Activated CD8-positive, alpha-beta memory T cell treated with anti-CD3 and anti-CD28 coated beads, Interleukin-2, amount 50 U/mL, for 48 hours (primary cell): ENCODE measurements at regions not wholly inside any gene's neighbourhood (a gene's known extent, or its start where the extent isn't known, plus 50 kb on each side); places are given as distances from the start of the nearest gene placed in this dataset.

Source experiments
- DNase-seq: peaks from one replicate; pipeline ENCODE4 v3.0.0-alpha.2; 2020

GRCh38 chr6:92364948-92365541, 1054.3 kb downstream of the EPHA7 start:
- no peak for DNase-seq

GRCh38 chr6:92363111-92363510, 1056.2 kb downstream of the EPHA7 start:
- DNase-seq: no peak

- no peak for DNase-seq
These were observed 1057.0 kb downstream of the EPHA7 start for GRCh38 chr6:92362404-92362803.

GRCh38 chr6:92361990-92362389, 1057.4 kb downstream of the EPHA7 start:
- DNase-seq: no peak

- DNase-seq: no peak
These were observed 1065.0 kb downstream of the EPHA7 start for GRCh38 chr6:92354270-92354829.

GRCh38 chr6:92352130-92352529, 1067.2 kb downstream of the EPHA7 start:
- no peak for DNase-seq

- no peak for DNase-seq
These were observed 1078.2 kb downstream of the EPHA7 start for GRCh38 chr6:92341201-92341600.

- DNase-seq: no peak
These were observed 1079.3 kb downstream of the EPHA7 start for GRCh38 chr6:92339936-92340640.

- no peak for DNase-seq
These were observed 1081.8 kb downstream of the EPHA7 start for GRCh38 chr6:92337571-92337970.

- no peak for DNase-seq
These were observed 1090.0 kb downstream of the EPHA7 start for GRCh38 chr6:92329208-92329847.

- DNase-seq: no peak
These were observed 1104.0 kb downstream of the EPHA7 start for GRCh38 chr6:92315312-92315711.

GRCh38 chr6:92297101-92297500, 1122.3 kb downstream of the EPHA7 start:
- no peak for DNase-seq

- DNase-seq: no peak
These were observed 1127.3 kb downstream of the EPHA7 start for GRCh38 chr6:92292067-92292466.

GRCh38 chr6:92289831-92290230, 1129.5 kb downstream of the EPHA7 start:
- DNase-seq: no peak

- no peak for DNase-seq
These were observed 1137.7 kb downstream of the EPHA7 start for GRCh38 chr6:92281571-92282076.

GRCh38 chr6:92275150-92275549, 1144.2 kb downstream of the EPHA7 start:
- no peak for DNase-seq

GRCh38 chr6:92274588-92274987, 1144.8 kb downstream of the EPHA7 start:
- DNase-seq: no peak

- no peak for DNase-seq
These were observed 1145.7 kb downstream of the EPHA7 start for GRCh38 chr6:92273694-92274093.

GRCh38 chr6:92271091-92271490, 1148.3 kb downstream of the EPHA7 start:
- no peak for DNase-seq

GRCh38 chr6:92270365-92270764, 1149.0 kb downstream of the EPHA7 start:
- DNase-seq: no peak

GRCh38 chr6:92267335-92267734, 1152.0 kb downstream of the EPHA7 start:
- DNase-seq: no peak

- DNase-seq: no peak
These were observed 1155.5 kb downstream of the EPHA7 start for GRCh38 chr6:92263864-92264263.

GRCh38 chr6:92259171-92259570, 1160.2 kb downstream of the EPHA7 start:
- DNase-seq: no peak

- no peak for DNase-seq
These were observed 1176.0 kb downstream of the EPHA7 start for GRCh38 chr6:92243315-92243714.
